H1 (cell line): ENCODE measurements at regions not wholly inside any gene's neighbourhood (a gene's known extent, or its start where the extent isn't known, plus 50 kb on each side); places are given as distances from the start of the nearest gene placed in this dataset.
A peak's percentile ranks its signal among the peaks of the same experiment; 100 is the strongest.

Experiments
- CTCF ChIA-PET: fragments of 300-600 bp; sonication (Branson Sonifier 250); formaldehyde crosslinking; loops from one replicate; lab custom pipeline; 2021; ENCODE audit not compliant: partially characterized antibody; lab: Charles Lee
- POLR2A ChIA-PET: fragments of 300-600 bp; sonication (Branson Sonifier 250); formaldehyde crosslinking; loops from one replicate; lab custom pipeline; 2021; ENCODE audit warnings: inconsistent platforms; ENCODE audit not compliant: partially characterized antibody; lab: Charles Lee
- DNase-seq, 2 experiments: peaks; one replicate each; pipeline versions ENCODE4 v3.0.0 to v3.0.0-alpha.2; 2010 to 2022; ENCODE audit warnings: low spot score in 2 of 2, low read depth in 1 of 2, mixed read lengths in 1 of 2
- FAIRE-seq: peaks from 2 replicates; lab custom pipeline; 2011; peaks lifted over from hg19 to GRCh38; lab: Jason Lieb, UNC
- H2AFZ ChIP-seq: 2 replicates; pipeline ENCODE4 v1.8.1; 2012; ENCODE audit warnings: low read length, inconsistent platforms
- H2AK5ac ChIP-seq: 2 replicates; pipeline ENCODE4 v1.6.1; 2013; ENCODE audit warnings: low read depth, low read length
- H2BK120ac ChIP-seq: replicated peaks from 2 replicates; pipeline ENCODE3; 2013; ENCODE audit warnings: low read depth, low read length, inconsistent platforms
- H2BK12ac ChIP-seq: 2 replicates; pipeline ENCODE4 v1.6.1; 2013; ENCODE audit warnings: low read depth, low read length
- H2BK15ac ChIP-seq: 2 replicates; pipeline ENCODE4 v1.6.1; 2013; ENCODE audit warnings: low read length
- H2BK20ac ChIP-seq: 2 replicates; pipeline ENCODE4 v1.6.1; 2013; ENCODE audit warnings: low read length
- H2BK5ac ChIP-seq: 2 replicates; pipeline ENCODE4 v1.6.1; 2013; ENCODE audit warnings: low read depth, low read length
- H3K14ac ChIP-seq: 2 replicates; pipeline ENCODE4 v1.6.1; 2013; ENCODE audit warnings: inconsistent platforms; ENCODE audit not compliant: insufficient read length
- H3K18ac ChIP-seq: 2 replicates; pipeline ENCODE4 v1.6.1; 2013; ENCODE audit warnings: low read length; ENCODE audit errors: extremely low read depth
- H3K23ac ChIP-seq: 2 replicates; pipeline ENCODE4 v1.6.1; 2013; ENCODE audit warnings: inconsistent platforms; ENCODE audit not compliant: insufficient read length
- H3K23me2 ChIP-seq: 2 replicates; pipeline ENCODE4 v1.6.1; 2013; ENCODE audit warnings: low read depth, low read length
- H3K27ac ChIP-seq: 2 replicates; pipeline ENCODE4 v1.6.1; 2011; ENCODE audit warnings: low read depth, low read length, inconsistent platforms
- H3K27me3 ChIP-seq, 4 experiments: replicated peaks in 1 of 4; 1 replicate in 1 of 4; 2 replicates in 3 of 4; pipeline versions ENCODE4 v1.6.1 to v1.8.1; 2011 to 2013; ENCODE audit warnings: low read length in 3 of 4, mild to moderate bottlenecking in 3 of 4, inconsistent platforms in 2 of 4, mixed read lengths in 2 of 4, moderate library complexity in 1 of 4; ENCODE audit not compliant: control insufficient read depth in 3 of 4, insufficient read depth in 3 of 4; ENCODE audit errors: extremely low read depth in 1 of 4
- H3K36me3 ChIP-seq, 4 experiments: 2 replicates each; pipeline versions ENCODE4 v1.6.1 to v1.8.1; 2011 to 2013; ENCODE audit warnings: mild to moderate bottlenecking in 4 of 4, low read length in 3 of 4, moderate library complexity in 2 of 4, control low read depth in 1 of 4, inconsistent platforms in 1 of 4; ENCODE audit not compliant: insufficient read depth in 4 of 4, control insufficient read depth in 2 of 4
- H3K4ac ChIP-seq: replicated peaks from 2 replicates; pipeline ENCODE3; 2013; ENCODE audit warnings: low read length, low read depth, mixed read lengths, inconsistent platforms; ENCODE audit not compliant: insufficient read length
- H3K4me1 ChIP-seq, 4 experiments: replicated peaks in 1 of 4; 1 replicate in 1 of 4; 2 replicates in 3 of 4; pipeline versions ENCODE4 v1.6.1 to v1.8.1; 2011 to 2013; ENCODE audit warnings: low read length in 3 of 4, inconsistent platforms in 2 of 4, mixed read lengths in 1 of 4; ENCODE audit not compliant: insufficient read depth in 4 of 4, control insufficient read depth in 3 of 4
- H3K4me2 ChIP-seq, 2 experiments: 2 replicates each; pipeline versions ENCODE4 v1.6.1 to v1.8.1; 2011 to 2013; ENCODE audit warnings: low read depth in 2 of 2, low read length in 2 of 2, control low read depth in 1 of 2, inconsistent platforms in 1 of 2, mild to moderate bottlenecking in 1 of 2; ENCODE audit not compliant: insufficient read depth in 1 of 2
- H3K4me3 ChIP-seq, 4 experiments: fragments of 200-600, 300-600 bp in 1 of 4; sonication (generic), shearing (Covaris generic), sonication (Bioruptor Twin) in 1 of 4; 2 replicates each; pipeline versions ENCODE4 v1.5.1 to v1.8.1; 2011 to 2016; ENCODE audit warnings: low read length in 4 of 4, low read depth in 3 of 4, control low read depth in 2 of 4, inconsistent platforms in 2 of 4, mild to moderate bottlenecking in 2 of 4, mixed read lengths in 1 of 4, moderate library complexity in 1 of 4; ENCODE audit not compliant: insufficient read depth in 2 of 4; ENCODE audit errors: extremely low read depth in 1 of 4
- H3K56ac ChIP-seq: replicated peaks from 2 replicates; pipeline ENCODE3; 2013; ENCODE audit warnings: low read depth, mild to moderate bottlenecking, mixed read lengths, low read length, inconsistent platforms; ENCODE audit not compliant: insufficient read length
- H3K79me1 ChIP-seq: 2 replicates; pipeline ENCODE4 v1.6.1; 2013; ENCODE audit warnings: low read depth, low read length, control low read depth
- H3K79me2 ChIP-seq, 2 experiments: 2 replicates each; pipeline versions ENCODE4 v1.6.1 to v1.8.1; 2012 to 2013; ENCODE audit warnings: low read length in 2 of 2, mild to moderate bottlenecking in 2 of 2, inconsistent platforms in 1 of 2; ENCODE audit not compliant: insufficient read depth in 2 of 2, control insufficient read depth in 1 of 2
- H3K9ac ChIP-seq, 4 experiments: replicated peaks in 1 of 4; 1 replicate in 1 of 4; 2 replicates in 3 of 4; pipeline versions ENCODE4 v1.6.1 to v1.8.1; 2011 to 2013; ENCODE audit warnings: low read depth in 3 of 4, low read length in 3 of 4, control low read depth in 2 of 4, mild to moderate bottlenecking in 2 of 4, moderate library complexity in 2 of 4, inconsistent platforms in 1 of 4; ENCODE audit errors: extremely low read depth in 1 of 4
- H3K9me3 ChIP-seq, 2 experiments: 2 replicates each; pipeline versions ENCODE4 v1.6.1 to v1.8.1; 2012 to 2013; ENCODE audit warnings: mild to moderate bottlenecking in 2 of 2, moderate library complexity in 2 of 2, control low read depth in 1 of 2, inconsistent platforms in 1 of 2, low read depth in 1 of 2, low read length in 1 of 2, mixed read lengths in 1 of 2; ENCODE audit not compliant: insufficient read depth in 2 of 2
- H4K20me1 ChIP-seq, 2 experiments: replicated peaks in 1 of 2; 2 replicates each; pipeline versions ENCODE3 to v1.8.1; 2011 to 2013; ENCODE audit warnings: inconsistent platforms in 2 of 2, low read length in 2 of 2, mild to moderate bottlenecking in 1 of 2; ENCODE audit not compliant: insufficient read depth in 2 of 2, control insufficient read depth in 1 of 2
- H4K5ac ChIP-seq: 2 replicates; pipeline ENCODE4 v1.6.1; 2013; ENCODE audit warnings: low read length, low read depth, mixed read lengths, inconsistent platforms; ENCODE audit not compliant: insufficient read length
- H4K8ac ChIP-seq: 2 replicates; pipeline ENCODE4 v1.8.0; 2013; ENCODE audit warnings: mild to moderate bottlenecking, moderate library complexity, low read length, inconsistent platforms; ENCODE audit not compliant: insufficient read depth; ENCODE audit errors: extremely low read depth
- H4K91ac ChIP-seq: replicated peaks from 2 replicates; pipeline ENCODE3; 2013; ENCODE audit warnings: low read length, mixed read lengths, inconsistent platforms; ENCODE audit not compliant: insufficient read length
- BACH1 ChIP-seq: IDR thresholded peaks from 2 replicates; pipeline ENCODE4 v1.6.1; 2012; ENCODE audit warnings: low read length, improper control_type of control experiment
- EZH2 ChIP-seq: fragments of 200-600 bp; sonication (generic); IDR thresholded peaks from 2 replicates; pipeline ENCODE4 v1.7.1; 2012; ENCODE audit warnings: low read depth, mild to moderate bottlenecking, moderate library complexity, low read length, inconsistent platforms; ENCODE audit not compliant: severe bottlenecking
- WGBS, 2 experiments: shearing (Covaris generic) in 1 of 2; methylation state at CpG; one replicate each; pipeline versions ENCODE4 v1.1.6 to v1.1.7; 2013 to 2015; ENCODE audit warnings: low lambda C conversion rate in 2 of 2, mixed read lengths in 2 of 2, inconsistent platforms in 1 of 2, low coverage in 1 of 2, missing lambda C conversion rate in 1 of 2; ENCODE audit not compliant: insufficient replicate concordance in 2 of 2, insufficient coverage in 1 of 2, insufficient read length in 1 of 2; ENCODE audit errors: extremely low coverage in 1 of 2, missing lambda C conversion rate in 1 of 2; 5-methylcytosine and 5-hydroxymethylcytosine counted together
- TF ChIP-seq, protein P1 (sequence below): IDR thresholded peaks from 2 replicates; pipeline ENCODE4 v1.6.1; 2012; ENCODE audit warnings: inconsistent platforms
- TF ChIP-seq, protein P2 (sequence below): IDR thresholded peaks from 2 replicates; pipeline ENCODE4 v1.6.1; 2012; ENCODE audit warnings: inconsistent platforms

DNA sequence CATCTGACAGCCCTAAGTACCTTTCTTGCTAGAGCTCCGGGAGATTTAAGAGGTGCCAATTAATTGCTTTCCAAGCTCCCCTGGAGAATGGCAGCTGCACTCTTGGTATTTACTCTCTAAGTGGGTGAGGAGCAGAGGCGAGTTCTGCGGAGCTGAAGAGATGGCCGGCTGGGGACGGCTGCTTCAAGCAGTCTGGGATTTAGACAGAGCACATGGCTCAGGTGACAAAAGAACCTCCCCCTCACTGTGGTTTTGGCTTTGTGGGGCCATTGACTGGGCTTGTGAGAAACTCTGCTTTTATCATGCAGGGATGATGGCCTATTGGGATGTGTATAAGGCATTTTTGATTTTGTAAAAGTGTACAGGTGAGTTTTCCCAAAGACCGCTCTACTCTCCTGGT, 239.3 kb upstream of the EEF2KMT start:
- H3K23me2 ChIP-seq: no peaks in the 10 kb centered on the region
- TF ChIP-seq EZH2: no peak
- TF ChIP-seq, protein P1, sequence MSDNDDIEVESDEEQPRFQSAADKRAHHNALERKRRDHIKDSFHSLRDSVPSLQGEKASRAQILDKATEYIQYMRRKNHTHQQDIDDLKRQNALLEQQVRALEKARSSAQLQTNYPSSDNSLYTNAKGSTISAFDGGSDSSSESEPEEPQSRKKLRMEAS: peak; percentile 82
- TF ChIP-seq, protein P2, sequence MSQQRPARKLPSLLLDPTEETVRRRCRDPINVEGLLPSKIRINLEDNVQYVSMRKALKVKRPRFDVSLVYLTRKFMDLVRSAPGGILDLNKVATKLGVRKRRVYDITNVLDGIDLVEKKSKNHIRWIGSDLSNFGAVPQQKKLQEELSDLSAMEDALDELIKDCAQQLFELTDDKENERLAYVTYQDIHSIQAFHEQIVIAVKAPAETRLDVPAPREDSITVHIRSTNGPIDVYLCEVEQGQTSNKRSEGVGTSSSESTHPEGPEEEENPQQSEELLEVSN: peak; percentile 66; the same call in 1 of the 2 replicates
- TF ChIP-seq BACH1: no peak
- TF ChIP-seq, all 59 proteins: peak for 2
- no peak overlapping the region for H4K5ac ChIP-seq
- no peak overlapping the region for H3K4ac ChIP-seq
- no peak overlapping the region for H2AK5ac ChIP-seq
- DNase-seq (no peak), FAIRE-seq (no peak)
- H2BK5ac ChIP-seq: no peak overlapping the region
- no peaks in the 10 kb centered on the region for H3K79me1 ChIP-seq
- H3K23ac ChIP-seq: no peak overlapping the region
- no peak overlapping the region for H3K9ac ChIP-seq
- 85% methylated on average over 6 of the region's 6 CpGs; no CpG with 5 or more reads in 1 of the 2 experiments for WGBS, 2 experiments
- H2BK20ac ChIP-seq: no peak overlapping the region
- H3K4me1 ChIP-seq: peaks cover 0 to 5% (median under 1%) of the 10 kb centered on the region in 4 experiments; a peak in 1 of 7 replicates
- no peaks in the 10 kb centered on the region for H3K36me3 ChIP-seq
- H2BK120ac ChIP-seq: no peak overlapping the region
- H3K27me3 ChIP-seq: no peaks in the 10 kb centered on the region
- POLR2A ChIA-PET: no interaction called here
- no peak overlapping the region for H2BK12ac ChIP-seq
- no peak overlapping the region for H2AFZ ChIP-seq
- no peak overlapping the region for H2BK15ac ChIP-seq
- H3K4me2 ChIP-seq: no peak overlapping the region
- H3K27ac ChIP-seq: no peak overlapping the region
- no peak overlapping the region for H3K14ac ChIP-seq
- no peak overlapping the region for H3K4me3 ChIP-seq
- CTCF ChIA-PET: interaction anchor here (1.4 to 1.7 kb wide), 2 partner anchors 13 to 27 kb away, joined by 4 to 5 read pairs; no protein-coding TSS in a partner anchor
- no peaks in the 10 kb centered on the region for H3K79me2 ChIP-seq
- no peak overlapping the region for H3K18ac ChIP-seq
- no peak overlapping the region for H4K8ac ChIP-seq
- peaks cover 3 to 8% of the 10 kb centered on the region in 2 experiments; a peak in 2 of 4 replicates for H3K9me3 ChIP-seq
- H4K91ac ChIP-seq: no peak overlapping the region
- H3K56ac ChIP-seq: no peak overlapping the region
- no peaks in the 10 kb centered on the region for H4K20me1 ChIP-seq
